Body of pancreas (tissue), 4 donors: ENCODE measurements at regions not wholly inside any gene's neighbourhood (a gene's known extent, or its start where the extent isn't known, plus 50 kb on each side); places are given as distances from the start of the nearest gene placed in this dataset.

Experiments used
- CTCF ChIP-seq, 7 experiments: fragments of 450-650 bp in 4 of 7; fragments of 200-600 bp in 3 of 7; sonication (generic) in 3 of 7; IDR thresholded peaks; one replicate each; pipeline ENCODE4 v1.5.1; 2016 to 2019; ENCODE audit warnings: antibody characterized with exemption in 7 of 7
- POLR2A ChIP-seq, 3 donors: fragments of 450-650 bp; IDR thresholded peaks; one replicate each; pipeline ENCODE4 v1.6.1; 2016; ENCODE audit warnings: antibody characterized with exemption in 3 of 3, mild to moderate bottlenecking in 2 of 3

- no peak for TF ChIP-seq CTCF (IDR thresholded peaks at IDR 0.05)
- TF ChIP-seq POLR2A (IDR thresholded peaks at IDR 0.05), result no peak
Observed at GRCh38 chr20:22844959-22845358, 190.2 kb upstream of the SSTR4 start.
